Ovary (tissue), 3 donors: ENCODE measurements at regions not wholly inside any gene's neighbourhood (a gene's known extent, or its start where the extent isn't known, plus 50 kb on each side); places are given as distances from the start of the nearest gene placed in this dataset.

Experiments used
- EP300 ChIP-seq: sonication (generic); formaldehyde crosslinking; IDR thresholded peaks from one replicate; pipeline ENCODE4 v1.6.1; 2017; ENCODE audit warnings: antibody characterized with exemption
- POLR2A ChIP-seq: fragments of 450-650 bp; IDR thresholded peaks from one replicate; pipeline ENCODE4 v1.6.1; 2017; ENCODE audit warnings: antibody characterized with exemption, mild to moderate bottlenecking, moderate library complexity
- TF ChIP-seq, protein P1 (sequence below), 3 donors: fragments of 450-650 bp in 2 of 3; fragments of 200-600 bp in 1 of 3; IDR thresholded peaks; one replicate each; pipeline versions ENCODE4 v1.5.1 to v1.8.0; 2016 to 2022; ENCODE audit warnings: antibody characterized with exemption in 3 of 3, mild to moderate bottlenecking in 1 of 3
- donor health status: DM: no; HTN: no; CAD: no.

- TF ChIP-seq, protein P1, sequence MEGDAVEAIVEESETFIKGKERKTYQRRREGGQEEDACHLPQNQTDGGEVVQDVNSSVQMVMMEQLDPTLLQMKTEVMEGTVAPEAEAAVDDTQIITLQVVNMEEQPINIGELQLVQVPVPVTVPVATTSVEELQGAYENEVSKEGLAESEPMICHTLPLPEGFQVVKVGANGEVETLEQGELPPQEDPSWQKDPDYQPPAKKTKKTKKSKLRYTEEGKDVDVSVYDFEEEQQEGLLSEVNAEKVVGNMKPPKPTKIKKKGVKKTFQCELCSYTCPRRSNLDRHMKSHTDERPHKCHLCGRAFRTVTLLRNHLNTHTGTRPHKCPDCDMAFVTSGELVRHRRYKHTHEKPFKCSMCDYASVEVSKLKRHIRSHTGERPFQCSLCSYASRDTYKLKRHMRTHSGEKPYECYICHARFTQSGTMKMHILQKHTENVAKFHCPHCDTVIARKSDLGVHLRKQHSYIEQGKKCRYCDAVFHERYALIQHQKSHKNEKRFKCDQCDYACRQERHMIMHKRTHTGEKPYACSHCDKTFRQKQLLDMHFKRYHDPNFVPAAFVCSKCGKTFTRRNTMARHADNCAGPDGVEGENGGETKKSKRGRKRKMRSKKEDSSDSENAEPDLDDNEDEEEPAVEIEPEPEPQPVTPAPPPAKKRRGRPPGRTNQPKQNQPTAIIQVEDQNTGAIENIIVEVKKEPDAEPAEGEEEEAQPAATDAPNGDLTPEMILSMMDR (IDR thresholded peaks at IDR 0.05), result no peak
- TF ChIP-seq POLR2A, result no peak
- TF ChIP-seq EP300, result no peak
Measured at GRCh38 chr10:33484787-33485186, 150.3 kb upstream of the NRP1 start.
